K562 (cell line): ENCODE measurements at regions not wholly inside any gene's neighbourhood (a gene's known extent, or its start where the extent isn't known, plus 50 kb on each side); places are given as distances from the start of the nearest gene placed in this dataset.

Experiments used
- ATAC-seq: fragments of 200-7000 bp; cut with Tn5 transposase; 3 replicates; pipeline ENCODE4 v1.9.1; 2020; ENCODE audit warnings: moderate library complexity
- BruUV-seq: library from RNA; stranded (reverse); fragments of 400-500 nt; replicated peaks from 2 replicates; lab custom pipeline; 2021; lab: Mats Ljungman, UMichigan
- CTCF ChIA-PET: fragments of 300-600 bp; formaldehyde crosslinking; extraction: SDS; loops from one replicate; lab custom pipeline; 2021; ENCODE audit warnings: low intra/inter-chr PET ratio; lab: Yijun Ruan, JAX
- POLR2A ChIA-PET: fragments of 300-600, 350-650 bp; sonication (Branson Sonifier 250); formaldehyde crosslinking; extraction: SDS; loops from one replicate; lab custom pipeline; 2021; ENCODE audit warnings: antibody characterized with exemption, inconsistent platforms; lab: Yijun Ruan, JAX
- DNase-seq, 4 experiments: peaks; one replicate each; pipeline versions ENCODE4 v3.0.0 to v3.0.0-alpha.2; 2011 to 2018; ENCODE audit warnings: low spot score in 3 of 4, mixed read lengths in 3 of 4; ENCODE audit errors: extremely low read depth in 1 of 4
- FAIRE-seq: peaks from 2 replicates; lab custom pipeline; 2011; peaks lifted over from hg19 to GRCh38; lab: Jason Lieb, UNC
- H2AFZ ChIP-seq: 2 replicates; pipeline ENCODE4 v1.6.0; 2011; ENCODE audit warnings: low read depth, low read length, control low read depth, inconsistent platforms
- H3K27ac ChIP-seq: fragments of 200-600 bp; 3 replicates; pipeline ENCODE4 v1.8.0; 2011; ENCODE audit warnings: low read depth, mild to moderate bottlenecking, control low read depth, inconsistent platforms, low read length, moderate library complexity, mixed read lengths; ENCODE audit errors: extremely low read depth
- H3K27me3 ChIP-seq, 2 experiments: fragments of 300-600 bp in 1 of 2; 2 replicates in 1 of 2; 3 replicates in 1 of 2; pipeline versions ENCODE4 v1.6.0 to v1.8.0; 2011; ENCODE audit warnings: inconsistent platforms in 2 of 2, low read length in 2 of 2, mild to moderate bottlenecking in 1 of 2, mixed read lengths in 1 of 2, moderate library complexity in 1 of 2; ENCODE audit not compliant: control insufficient read depth in 2 of 2, insufficient read depth in 2 of 2
- H3K36me3 ChIP-seq: fragments of 300-600 bp; 3 replicates; pipeline ENCODE4 v1.8.0; 2011; ENCODE audit warnings: mild to moderate bottlenecking, low read length, inconsistent platforms; ENCODE audit not compliant: control insufficient read depth, insufficient read depth
- H3K4me1 ChIP-seq, 2 experiments: fragments of 200-600 bp in 1 of 2; replicated peaks in 1 of 2; 2 replicates in 1 of 2; 3 replicates in 1 of 2; pipeline versions ENCODE4 v1.5.1 to v1.8.0; 2011; ENCODE audit warnings: inconsistent platforms in 2 of 2, low read length in 2 of 2, mild to moderate bottlenecking in 1 of 2, mixed read lengths in 1 of 2, moderate library complexity in 1 of 2; ENCODE audit not compliant: control insufficient read depth in 2 of 2, insufficient read depth in 2 of 2
- H3K4me2 ChIP-seq: 2 replicates; pipeline ENCODE4 v1.6.1; 2011; ENCODE audit warnings: low read length, control low read depth, inconsistent platforms, mixed read lengths; ENCODE audit not compliant: insufficient read depth
- H3K4me3 ChIP-seq: fragments of 200-600 bp; sonication (generic), shearing (Covaris generic); 2 replicates; pipeline ENCODE4 v1.5.1; 2016; ENCODE audit warnings: control low read depth, inconsistent platforms
- H3K79me2 ChIP-seq: fragments of 200-600 bp; 3 replicates; pipeline ENCODE4 v1.8.0; 2011; ENCODE audit warnings: low read length, inconsistent platforms; ENCODE audit not compliant: control insufficient read depth, insufficient read depth
- H3K9ac ChIP-seq, 2 experiments: 2 replicates each; pipeline versions ENCODE4 v1.6.0 to v1.6.1; 2011; ENCODE audit warnings: low read depth in 2 of 2, low read length in 2 of 2, control low read depth in 1 of 2, inconsistent platforms in 1 of 2, mild to moderate bottlenecking in 1 of 2, mixed read lengths in 1 of 2; ENCODE audit not compliant: insufficient read depth in 1 of 2
- H3K9me1 ChIP-seq: one replicate; pipeline ENCODE4 v1.6.0; 2011; ENCODE audit warnings: inconsistent platforms, mild to moderate bottlenecking, low read length, moderate library complexity; ENCODE audit not compliant: control insufficient read depth, insufficient read depth
- H3K9me3 ChIP-seq: replicated peaks from 2 replicates; pipeline ENCODE4 v1.5.1; 2011; ENCODE audit warnings: low read depth, low read length, inconsistent platforms; ENCODE audit not compliant: control insufficient read depth, insufficient read depth
- H4K20me1 ChIP-seq: replicated peaks from 2 replicates; pipeline ENCODE4 v1.6.1; 2011; ENCODE audit warnings: low read length, inconsistent platforms, mixed read lengths; ENCODE audit not compliant: control insufficient read depth, insufficient read depth
- GTF2F1 ChIP-seq: IDR thresholded peaks from 2 replicates; pipeline ENCODE4 v1.6.1; 2011; ENCODE audit warnings: low read depth, low read length, improper control_type of control experiment
- HNRNPLL ChIP-seq: fragments of 200-400 bp; formaldehyde crosslinking; IDR thresholded peaks from 2 replicates; pipeline ENCODE4 v1.6.1; 2017; ENCODE audit warnings: low read length, low read depth, mild to moderate bottlenecking; ENCODE audit not compliant: poor library complexity, severe bottlenecking
- MAFF ChIP-seq: IDR thresholded peaks from 2 replicates; pipeline ENCODE4 v1.6.1; 2012; ENCODE audit warnings: low read length, improper control_type of control experiment
- NBN ChIP-seq: fragments of 450-650 bp; IDR thresholded peaks from 2 replicates; pipeline ENCODE4 v1.6.1; 2016; ENCODE audit warnings: low read depth, mild to moderate bottlenecking
- NCOA6 ChIP-seq: fragments of 450-650 bp; IDR thresholded peaks from 2 replicates; pipeline ENCODE4 v1.6.1; 2017; ENCODE audit warnings: mild to moderate bottlenecking
- NFIC ChIP-seq: fragments of 450-650 bp; IDR thresholded peaks from 2 replicates; pipeline ENCODE4 v1.6.1; 2017; ENCODE audit warnings: mild to moderate bottlenecking, inconsistent platforms
- PTRF ChIP-seq: fragments of 450-650 bp; IDR thresholded peaks from 2 replicates; pipeline ENCODE4 v1.6.1; 2016; ENCODE audit warnings: mild to moderate bottlenecking, missing genetic modification characterization, missing compliant biosample characterization
- ZFP1 ChIP-seq: fragments of 450-650 bp; formaldehyde crosslinking; IDR thresholded peaks from 2 replicates; pipeline ENCODE4 v1.4.0; 2020; ENCODE audit warnings: mild to moderate bottlenecking, mixed read lengths
- ZNF134 ChIP-seq: fragments of 250-450 bp; sonication (Bioruptor Pico); conservative IDR thresholded peaks from 2 replicates; pipeline ENCODE4 v1.4.0; 2020
- ZNF175 ChIP-seq: fragments of 200-800 bp; sonication (Bioruptor generic); IDR thresholded peaks from 2 replicates; pipeline ENCODE4 v1.6.1; 2016; ENCODE audit warnings: low read depth, mild to moderate bottlenecking, missing genetic modification characterization, missing compliant biosample characterization
- ZNF766 ChIP-seq: fragments of 200-800 bp; sonication (Bioruptor generic); conservative IDR thresholded peaks from 2 replicates; pipeline ENCODE4 v1.6.1; 2016; ENCODE audit warnings: missing genetic modification characterization, missing compliant biosample characterization
- ZNF785 ChIP-seq: fragments of 250-450 bp; sonication (Bioruptor Pico); IDR thresholded peaks from 2 replicates; pipeline ENCODE4 v1.4.0; 2020; ENCODE audit warnings: mild to moderate bottlenecking
- WGBS: fragments of 100-300 bp; shearing (Covaris generic); methylation state at CpG from one replicate; pipeline ENCODE4 v1.1.6; 2016; ENCODE audit warnings: low coverage, mixed read lengths; ENCODE audit not compliant: insufficient coverage; ENCODE audit errors: missing lambda C conversion rate; 5-methylcytosine and 5-hydroxymethylcytosine counted together
- in situ Hi-C: fragments of 300-500 bp; cut with MboI; formaldehyde crosslinking; loops from 4 replicates; pipeline ENCODE4 v1.15.0; 2018; ENCODE audit warnings: inconsistent platforms, mixed read lengths
- intact Hi-C: fragments of 100-400 bp; cut with micrococcal nuclease; formaldehyde crosslinking; loops from 2 replicates; pipeline ENCODE4 v1.14.2; 2022

- in situ Hi-C loops = no loop called here
- H3K4me1 ChIP-seq = no peaks in the 10 kb centered on the region
Observed at GRCh38 chr2:142223309-142223708, 92.5 kb upstream of the LRP1B start.

GRCh38 chr2:142222715-142223114 is 91.9 kb upstream of the LRP1B start:
- in situ Hi-C loops = no loop called here
- Histone ChIP-seq H3K79me2 (no peaks in the 10 kb centered on the region), H3K4me3 (no peak overlapping the region), H3K4me2 (no peak overlapping the region), H3K27me3 (no peaks in the 10 kb centered on the region), H3K27ac (no peak overlapping the region), H3K9me1 (no peaks in the 10 kb centered on the region), H3K4me1 (no peaks in the 10 kb centered on the region), H4K20me1 (no peaks in the 10 kb centered on the region), H3K36me3 (no peaks in the 10 kb centered on the region), H2AFZ (no peak overlapping the region), H3K9ac (no peak overlapping the region), H3K9me3 (peaks cover 3% of the 10 kb centered on the region; the same call in 1 of the 2 replicates)
- no peak for DNase-seq
- WGBS = 0% methylated on average over 1 of the region's 1 CpG
- CTCF ChIA-PET = no interaction called here
- no TSS peak for BruUV-seq
- FAIRE-seq = no peak
- POLR2A ChIA-PET = no interaction called here
- ATAC-seq = no peak
- TF ChIP-seq NFIC (no peak), ZNF766 (CRISPR knock-in tag) (no peak), ZNF134 (CRISPR knock-in tag) (no peak), HNRNPLL (no peak), PTRF (tag) (no peak)
- intact Hi-C loops = no loop called here

More at GRCh38 chr2:142223309-142223708, 92.5 kb upstream of the LRP1B start:
- no peaks in the 10 kb centered on the region for H3K79me2 ChIP-seq
- H3K27me3 ChIP-seq = no peaks in the 10 kb centered on the region
- intact Hi-C loops = no loop called here
- POLR2A ChIA-PET = no interaction called here
- TF ChIP-seq ZNF785 (no peak), ZNF175 (CRISPR knock-in tag) (no peak), GTF2F1 (no peak), NCOA6 (no peak), NBN (no peak), MAFF (no peak), ZFP1 (no peak)
- no TSS peak for BruUV-seq
- no peak overlapping the region for H3K9ac ChIP-seq
- no peaks in the 10 kb centered on the region for H3K9me1 ChIP-seq
- no peak overlapping the region for H3K4me2 ChIP-seq
- no peak overlapping the region for H2AFZ ChIP-seq
- DNase-seq (no peak), FAIRE-seq (no peak), ATAC-seq (no peak)
- H3K9me3 ChIP-seq = peaks cover 3% of the 10 kb centered on the region; the same call in 1 of the 2 replicates
- no peaks in the 10 kb centered on the region for H3K36me3 ChIP-seq
- no peak overlapping the region for H3K27ac ChIP-seq
- H4K20me1 ChIP-seq = no peaks in the 10 kb centered on the region
- CTCF ChIA-PET = no interaction called here
- H3K4me3 ChIP-seq = no peak overlapping the region
